Bone marrow (tissue), 2 donors: ENCODE measurements at regions not wholly inside any gene's neighbourhood (a gene's known extent, or its start where the extent isn't known, plus 50 kb on each side); places are given as distances from the start of the nearest gene placed in this dataset.

Source experiments
- DNase-seq, 2 donors: peaks; one replicate each; lab custom pipeline; 2025; lab: John Stamatoyannopoulos, UW

DNA sequence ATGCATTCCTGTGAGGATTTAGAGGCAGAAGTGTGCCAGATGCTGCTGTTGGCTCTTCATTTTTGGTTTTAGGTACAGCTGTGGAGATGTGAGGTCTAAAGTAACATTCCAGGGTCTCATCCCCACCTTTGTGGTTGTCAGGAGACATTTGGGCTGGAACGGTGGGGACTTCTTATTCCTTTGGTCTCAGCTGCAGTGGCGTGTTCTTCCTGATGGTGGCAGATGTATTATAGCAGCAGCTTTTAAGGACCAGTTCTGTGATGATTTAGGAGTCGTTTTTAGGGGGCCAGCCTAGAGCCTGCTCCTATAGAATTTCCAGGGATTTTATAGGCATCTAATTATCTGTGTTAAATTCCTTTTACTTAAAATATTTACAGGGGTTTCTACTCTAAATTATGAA is 221.0 kb upstream of the EOMES start:
- no peak for DNase-seq

- DNase-seq = no peak
Observed at GRCh38 chr3:27945229-27945628, 223.1 kb upstream of the EOMES start.

DNA sequence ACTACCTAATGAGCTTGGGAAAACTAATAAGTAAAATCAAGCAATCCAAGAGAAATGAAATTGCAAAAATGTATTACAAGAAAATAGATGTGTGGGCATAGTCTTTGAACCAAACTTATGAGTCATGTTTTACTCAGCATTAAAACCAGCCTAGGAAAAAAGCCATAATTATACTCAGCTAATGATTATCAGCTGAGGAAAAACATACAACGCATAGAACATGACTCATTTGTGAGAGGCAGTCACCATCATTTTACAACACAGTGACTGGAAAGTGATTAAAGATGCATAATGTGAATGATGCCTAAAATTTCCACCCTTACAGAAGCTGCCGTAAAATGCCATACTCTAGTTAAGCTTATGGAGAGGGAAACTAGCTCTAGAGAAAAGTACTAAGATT is 238.0 kb upstream of the EOMES start:
- no peak for DNase-seq

DNA sequence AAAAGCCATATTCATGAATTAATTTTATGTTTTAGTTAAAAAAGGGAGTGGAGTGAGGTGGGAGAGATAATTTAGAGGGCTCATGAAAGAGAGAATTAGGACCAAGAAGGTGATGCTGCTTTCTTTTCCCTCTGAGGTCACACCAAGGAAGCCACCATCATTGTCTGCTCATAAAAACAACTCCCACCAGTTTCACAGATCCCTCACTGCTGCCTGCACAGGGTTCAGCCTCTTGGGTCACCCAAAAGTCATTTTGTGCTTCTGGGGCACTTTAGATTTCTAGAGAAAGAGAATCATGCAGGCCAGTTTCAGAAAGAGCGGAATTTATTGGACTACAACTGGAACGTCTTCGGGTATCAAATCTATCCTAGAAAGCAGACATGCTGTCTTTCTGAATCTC is 241.4 kb upstream of the EOMES start:
- DNase-seq = no peak

GRCh38 chr3:27971600-27971999 is 249.5 kb upstream of the EOMES start:
- no peak for DNase-seq

GRCh38 chr3:27976933-27977332 is 254.8 kb upstream of the EOMES start:
- DNase-seq = peak; percentile 2 to 51

GRCh38 chr3:27978440-27978839 is 256.3 kb upstream of the EOMES start:
- DNase-seq = no peak

- DNase-seq = no peak
Observed at GRCh38 chr3:27985369-27986035, 255.9 kb upstream of the CMC1 start.

- DNase-seq = no peak
Observed at GRCh38 chr3:27986234-27986879, 255.1 kb upstream of the CMC1 start.

- no peak for DNase-seq
Observed at GRCh38 chr3:27990324-27990723, 251.1 kb upstream of the CMC1 start.

DNA sequence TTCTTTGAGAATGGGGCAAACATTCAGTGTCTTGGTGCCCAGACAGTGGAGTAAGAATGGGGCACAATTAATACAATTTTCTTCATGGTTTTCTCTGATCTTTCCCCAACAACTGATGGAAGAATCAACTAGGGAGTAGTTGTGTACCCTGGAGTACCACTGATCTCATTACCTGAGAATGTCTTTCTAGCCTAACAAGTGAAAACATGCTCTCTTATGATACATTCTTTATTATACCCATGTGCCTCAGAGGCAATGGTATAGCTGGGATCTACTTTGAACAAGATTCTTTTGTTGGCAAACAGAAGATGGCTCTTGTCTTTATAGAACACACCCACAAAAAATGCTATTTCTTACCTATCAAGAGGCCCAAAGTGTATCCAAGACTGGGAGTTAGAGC is 250.6 kb upstream of the CMC1 start:
- no peak for DNase-seq

- no peak for DNase-seq
Observed at GRCh38 chr3:27993051-27993450, 248.4 kb upstream of the CMC1 start.

DNA sequence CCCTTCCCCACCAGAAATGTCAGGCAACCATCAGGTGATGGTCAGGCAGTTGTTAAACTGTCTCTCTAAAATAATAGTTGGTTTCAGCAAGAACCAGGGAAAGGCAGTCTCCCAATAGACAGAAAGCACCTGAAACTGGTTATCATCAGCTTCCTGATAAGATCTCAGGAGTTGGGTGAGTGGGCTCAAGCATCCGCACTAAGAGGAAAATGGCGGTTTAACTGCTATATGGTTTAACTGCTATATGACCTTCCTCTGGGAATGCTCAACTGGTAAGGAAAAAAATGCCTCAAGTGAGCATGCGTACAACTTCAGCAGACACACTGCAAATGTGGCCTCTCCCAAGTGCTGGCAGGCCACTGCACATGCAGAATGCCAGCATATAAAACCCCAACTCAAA is 240.8 kb upstream of the CMC1 start:
- no peak for DNase-seq

GRCh38 chr3:28008235-28008634 is 233.2 kb upstream of the CMC1 start:
- DNase-seq = no peak

- DNase-seq = no peak
Observed at GRCh38 chr3:28012830-28013229, 228.6 kb upstream of the CMC1 start.

DNA sequence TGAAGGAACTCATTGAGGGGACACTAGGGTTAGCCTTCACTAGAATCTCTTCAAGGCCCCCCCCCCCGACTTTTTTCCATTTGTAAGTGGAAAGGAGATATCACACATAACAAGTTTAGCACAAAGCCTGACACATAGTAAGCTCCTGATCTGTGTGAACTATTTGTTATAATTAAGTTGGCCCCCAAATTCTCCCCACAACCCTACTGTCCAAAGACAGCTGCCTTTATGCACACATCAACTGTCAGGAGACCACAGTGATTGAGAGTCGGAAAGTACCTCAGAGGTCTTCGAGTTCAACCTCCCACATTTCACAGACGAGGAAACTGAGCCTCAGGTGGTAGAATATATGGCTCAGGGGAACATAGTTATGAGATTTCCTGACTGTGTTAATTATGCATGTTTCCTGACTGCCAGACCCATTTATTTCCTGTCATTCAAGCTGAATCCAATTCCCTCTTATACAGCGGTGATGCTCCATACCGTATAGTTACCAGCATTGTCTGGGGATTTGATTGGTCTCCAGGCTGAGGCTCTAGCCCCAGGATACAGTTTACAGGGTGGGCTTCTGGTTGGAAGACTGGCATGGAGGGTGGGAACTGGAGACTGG is 227.4 kb upstream of the CMC1 start:
- no peak for DNase-seq

DNA sequence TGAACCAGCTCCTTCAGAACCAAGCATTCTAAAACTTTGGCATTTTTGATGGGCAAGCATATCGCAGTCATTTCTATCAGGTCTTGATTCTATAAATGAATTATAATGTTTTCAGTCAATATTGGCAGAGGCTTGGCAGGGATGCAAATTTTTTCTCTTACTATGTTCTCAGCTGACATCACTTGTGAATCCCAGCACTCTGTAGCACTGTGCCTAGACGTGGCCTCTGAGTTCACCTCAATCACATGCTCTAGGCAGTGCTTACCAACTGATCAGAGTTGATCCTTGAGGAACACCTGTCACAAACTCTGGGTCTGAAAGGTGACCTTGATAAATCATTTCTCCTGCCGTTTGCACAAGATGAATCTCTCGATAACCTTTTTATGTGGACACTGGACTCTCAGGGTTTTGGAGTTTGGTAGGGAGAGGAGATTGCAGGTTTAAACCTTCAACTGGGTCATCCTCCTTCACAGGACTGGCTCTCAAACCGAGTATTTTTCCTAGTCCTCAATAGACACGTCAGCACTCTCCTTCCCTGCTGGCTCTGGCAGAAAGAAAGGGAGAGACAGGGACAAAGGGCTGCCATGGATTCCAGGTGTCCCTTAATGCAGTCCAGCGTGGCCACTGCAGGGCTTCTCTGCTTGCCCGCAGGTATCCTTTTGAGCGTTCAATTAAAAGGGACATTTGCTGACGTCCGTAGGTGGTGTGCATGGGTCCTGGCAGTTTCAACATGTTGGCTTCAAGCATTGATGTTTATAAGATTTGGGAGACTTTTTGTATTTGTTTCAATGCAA is 222.3 kb upstream of the CMC1 start:
- DNase-seq = no peak

DNA sequence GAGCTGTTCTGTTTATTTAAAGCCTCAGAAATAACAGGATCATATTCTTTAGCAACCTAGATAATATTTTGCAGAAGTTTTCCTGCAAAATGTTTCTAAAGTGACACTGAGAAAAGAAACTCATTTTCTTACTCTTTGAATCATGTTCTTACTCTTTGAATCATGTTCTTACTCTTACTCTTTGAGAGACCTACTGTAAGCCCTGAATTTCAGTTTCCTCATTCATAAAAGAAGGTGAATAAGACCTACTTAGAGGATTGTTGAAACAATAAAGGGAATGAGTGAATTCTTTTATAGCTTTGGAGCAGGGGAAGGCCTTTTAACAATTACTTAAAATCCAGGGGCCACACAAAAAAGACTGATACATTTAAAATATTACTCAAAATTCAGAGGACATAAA is 221.7 kb upstream of the CMC1 start:
- DNase-seq = no peak

DNA sequence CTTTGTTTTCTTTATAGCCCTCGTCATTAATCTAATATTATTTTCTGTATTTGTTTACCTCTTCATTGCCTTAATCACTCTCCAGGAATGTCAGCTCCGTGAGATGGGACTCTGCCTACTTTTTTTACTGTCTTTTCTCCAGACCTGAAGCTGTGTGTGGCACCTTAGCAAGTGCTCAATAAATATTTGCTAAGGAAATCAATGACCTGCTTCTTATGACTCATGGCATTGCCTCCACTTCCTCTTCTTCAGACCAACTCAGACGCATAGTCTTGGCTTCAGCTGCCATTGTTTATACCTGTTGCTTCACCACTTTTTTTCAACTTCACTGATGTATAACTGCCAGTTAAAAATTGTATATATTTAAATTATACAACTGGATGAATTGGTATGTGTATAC is 218.5 kb upstream of the CMC1 start:
- no peak for DNase-seq

DNA sequence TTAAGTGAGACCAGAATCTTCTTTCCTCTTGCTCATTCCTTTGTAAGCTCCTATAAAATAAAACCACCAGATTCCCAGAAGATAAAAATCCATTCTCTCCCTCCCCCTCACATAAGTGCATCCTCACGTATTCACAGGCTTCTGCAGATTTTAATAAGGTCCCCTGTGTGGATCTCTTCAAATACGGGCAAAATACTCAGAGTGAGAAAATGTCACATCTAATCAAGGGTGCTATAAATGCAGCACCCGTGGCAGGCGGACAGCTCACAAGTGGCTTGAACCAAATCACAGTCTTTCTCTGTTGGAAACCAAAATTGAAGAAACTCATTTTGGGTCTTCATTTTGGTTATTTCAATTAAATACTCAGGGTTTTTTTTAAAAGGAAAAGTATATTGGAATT is 212.9 kb upstream of the CMC1 start:
- DNase-seq = no peak

GRCh38 chr3:28033059-28033784 is 208.2 kb upstream of the CMC1 start:
- DNase-seq = no peak
